ENCODE measurements at regions not wholly inside any gene's neighbourhood (a gene's known extent, or its start where the extent isn't known, plus 50 kb on each side); places are given as distances from the start of the nearest gene placed in this dataset.
"Not testable (repeated sequence)": the region's sequence is repeated elsewhere in the genome, so short reads cannot be mapped to it uniquely, and the experiment has no call there.

DNA sequence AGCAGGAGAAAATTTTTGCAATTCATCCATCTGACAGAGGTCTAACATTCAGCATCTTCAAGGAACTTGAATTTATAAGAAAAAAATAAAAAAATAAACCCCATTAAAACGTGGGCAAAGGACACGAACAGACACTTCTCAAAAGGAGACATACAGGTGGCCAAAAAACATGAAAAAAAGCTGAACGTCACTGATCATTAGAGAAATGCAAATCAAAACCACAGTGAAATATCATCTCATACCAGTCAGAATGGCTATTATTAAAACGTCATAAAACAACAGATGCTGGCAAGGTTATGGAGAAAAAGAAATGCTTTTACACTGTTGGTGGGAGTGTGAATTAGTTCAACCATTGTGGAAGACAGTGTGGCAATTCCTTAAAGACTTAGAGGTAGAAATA, 209.2 kb downstream of the SPRY1 start:
- not testable (repeated sequence) for DNase-seq

DNA sequence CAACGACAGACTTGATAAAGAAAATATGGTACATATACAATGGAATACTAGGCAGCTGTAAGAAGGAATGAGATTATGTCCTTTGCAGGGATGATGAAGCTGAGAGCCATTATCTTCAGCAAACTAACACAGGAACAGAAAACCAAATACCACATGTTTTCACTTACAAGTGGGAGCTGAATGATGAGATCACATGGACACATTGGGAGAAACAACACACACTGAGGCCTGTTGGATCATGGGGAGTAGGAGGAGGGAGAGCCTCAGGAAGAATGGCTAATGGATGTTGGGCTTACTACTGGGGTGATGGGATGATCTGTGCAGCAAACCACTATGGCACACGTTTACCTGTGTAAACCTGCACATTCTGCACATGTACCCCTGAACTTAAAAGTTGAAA, 209.7 kb downstream of the SPRY1 start:
- no peak for DNase-seq

DNA sequence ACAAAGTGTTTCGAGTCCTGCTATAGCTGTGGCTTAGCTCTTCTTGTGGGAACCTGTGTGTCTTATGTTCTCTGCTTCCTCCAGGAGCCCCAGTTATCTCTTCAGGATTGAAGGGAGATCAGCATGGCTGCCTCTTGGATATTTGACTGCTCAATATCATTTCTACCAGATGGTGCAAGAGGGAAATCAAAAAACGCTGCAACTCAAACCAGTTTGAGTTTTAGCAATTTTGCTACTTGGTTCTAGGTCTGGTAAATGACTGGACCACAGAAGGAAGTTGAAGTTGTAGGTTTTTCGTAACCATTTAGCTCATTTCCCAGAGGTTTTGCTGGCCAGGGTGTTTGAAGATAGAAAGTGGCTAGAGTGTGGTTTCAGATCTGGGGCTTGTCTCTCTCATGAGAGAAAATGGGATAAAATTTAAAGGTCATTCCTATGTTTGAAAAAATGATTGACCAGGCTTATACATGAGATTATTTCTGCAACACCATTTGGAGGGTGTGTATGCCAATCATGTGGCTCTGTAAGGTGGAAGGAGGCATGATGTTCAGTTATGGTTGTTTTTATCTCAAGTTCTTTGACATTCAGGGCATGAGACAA, 210.4 kb downstream of the SPRY1 start:
- DNase-seq: no peak

DNA sequence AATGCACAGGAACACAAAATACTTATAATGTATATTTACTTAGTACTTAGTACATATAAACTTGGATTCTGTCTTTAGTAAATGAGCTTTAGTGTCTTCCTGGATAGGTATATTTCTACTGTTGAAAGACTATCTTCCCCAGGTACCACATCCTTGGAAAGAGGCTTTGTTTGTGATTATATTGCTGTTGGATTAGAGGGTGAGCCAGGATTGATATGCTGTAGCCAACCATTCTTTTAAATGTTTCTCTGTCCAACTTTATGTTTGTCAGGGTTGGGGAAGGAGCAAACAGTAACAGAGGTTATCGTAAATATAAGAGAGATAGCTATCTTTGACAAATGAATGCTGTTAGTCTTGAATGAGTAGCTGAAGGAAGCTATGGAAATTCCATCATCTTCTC, 213.2 kb downstream of the SPRY1 start:
- no peak for DNase-seq

DNA sequence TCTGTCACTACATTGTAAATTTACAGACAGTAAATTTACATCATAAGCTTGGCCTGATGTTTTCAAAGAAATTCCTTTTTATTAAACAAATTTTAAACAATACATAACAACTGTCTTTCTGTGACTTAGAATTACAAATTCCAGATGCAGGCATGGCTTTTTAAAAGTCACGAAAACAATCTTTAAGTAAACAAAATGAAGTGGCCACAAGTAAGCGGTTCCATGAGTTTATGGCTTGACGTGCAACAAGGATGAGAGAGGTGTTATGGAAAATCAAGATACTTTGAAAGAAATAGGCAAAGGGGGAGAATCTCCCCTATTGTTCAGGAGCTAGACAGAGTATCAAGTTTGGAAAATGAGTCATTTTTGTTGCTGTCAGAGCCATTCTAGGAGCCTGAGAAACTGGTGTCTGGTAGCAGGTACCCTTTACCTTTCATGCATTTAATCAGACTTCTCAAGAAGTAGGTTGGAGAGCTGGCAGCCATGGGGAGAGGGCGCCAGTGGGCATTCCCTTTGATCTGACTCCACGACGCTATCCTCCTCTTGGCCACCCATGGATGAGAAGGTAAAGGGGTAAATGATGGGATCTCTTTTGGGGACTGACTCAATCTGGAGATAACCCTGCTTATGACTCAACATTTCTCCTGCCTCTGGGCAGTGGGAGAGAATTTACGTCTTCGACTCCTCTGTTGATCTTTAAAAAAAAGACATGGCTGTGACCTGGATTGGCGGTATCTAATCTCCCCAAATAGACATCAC, 217.2 kb downstream of the SPRY1 start:
- DNase-seq: no peak

DNA sequence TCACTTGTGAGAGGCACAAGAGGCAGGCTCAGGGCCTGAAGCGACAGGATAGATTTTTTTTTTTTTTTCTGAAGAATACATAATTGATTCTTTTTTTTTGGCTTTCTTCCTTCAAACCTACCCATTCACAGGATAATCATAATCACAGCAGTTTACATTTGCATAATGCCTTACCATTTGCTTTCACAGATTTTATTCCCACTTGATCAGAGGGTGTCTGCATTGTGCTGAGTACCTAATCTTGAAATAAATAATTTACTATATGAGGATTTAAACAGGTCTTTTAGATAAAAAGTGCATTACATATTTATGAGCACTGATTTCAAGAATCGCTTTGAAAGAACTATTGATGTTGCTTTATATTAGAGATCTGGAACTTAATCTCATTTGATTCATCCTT, 219.3 kb downstream of the SPRY1 start:
- no peak for DNase-seq

DNA sequence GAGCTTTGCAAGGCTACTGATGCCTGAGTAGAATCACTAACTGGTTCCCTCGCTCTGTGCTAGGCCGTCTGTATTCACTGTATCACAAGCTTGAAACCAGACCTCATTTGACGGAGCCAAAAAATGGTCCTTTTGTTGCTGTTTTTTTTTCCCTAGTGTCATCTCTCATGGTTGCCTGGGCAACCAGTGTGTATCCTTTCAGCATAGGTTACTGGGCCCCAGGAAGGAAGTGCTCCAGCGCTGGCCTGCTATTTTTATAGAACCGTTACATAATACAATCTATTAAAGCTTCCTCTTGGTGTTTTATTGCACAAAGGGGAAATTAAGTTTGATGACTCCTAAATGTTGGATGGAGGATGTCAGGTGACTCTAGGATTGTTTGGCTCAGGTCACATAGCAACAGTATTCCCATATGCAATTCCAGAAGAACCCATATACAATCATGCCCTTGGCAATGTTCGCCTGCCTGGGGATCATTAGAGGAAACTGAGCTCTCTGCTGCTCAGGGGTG, 220.4 kb downstream of the SPRY1 start:
- DNase-seq: no peak

DNA sequence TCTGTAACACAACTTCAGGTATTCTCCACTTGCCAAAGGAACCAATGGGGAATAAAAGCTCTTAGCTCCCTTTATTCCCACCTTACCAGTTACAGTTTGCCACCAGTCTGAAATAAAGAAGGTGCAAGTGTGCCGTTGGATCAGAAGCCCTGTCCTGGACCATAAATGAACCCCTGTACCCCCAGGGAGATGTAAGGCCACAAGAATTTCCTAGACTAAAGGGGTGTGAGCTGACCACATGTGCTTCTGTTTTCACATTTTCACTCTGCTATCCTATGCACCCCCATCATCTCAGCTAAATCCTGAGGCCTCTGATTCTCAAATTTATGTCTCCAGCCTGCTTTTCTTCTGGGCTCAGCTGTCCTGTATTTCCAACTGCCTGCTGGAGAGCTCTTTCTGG, 221.2 kb downstream of the SPRY1 start:
- no peak for DNase-seq

DNA sequence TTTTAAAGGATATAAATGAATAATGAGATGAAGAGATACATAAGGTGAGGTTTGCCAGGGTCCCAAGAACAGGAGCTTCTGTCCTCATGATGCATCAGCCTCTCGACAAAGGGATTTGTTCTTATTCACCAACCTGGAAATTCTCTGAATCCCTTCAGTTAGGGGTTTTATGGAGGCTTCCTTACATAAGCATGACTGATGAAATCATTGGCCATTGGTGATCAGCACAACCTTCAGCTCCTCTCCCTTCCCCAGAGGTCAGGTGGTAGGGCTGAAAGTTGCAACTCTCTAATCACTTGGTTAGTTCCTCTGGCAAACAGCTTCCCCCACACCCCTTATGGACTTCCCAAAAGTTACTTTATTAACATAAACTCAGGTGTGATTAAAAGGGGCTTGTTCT, 222.0 kb downstream of the SPRY1 start:
- no peak for DNase-seq

DNA sequence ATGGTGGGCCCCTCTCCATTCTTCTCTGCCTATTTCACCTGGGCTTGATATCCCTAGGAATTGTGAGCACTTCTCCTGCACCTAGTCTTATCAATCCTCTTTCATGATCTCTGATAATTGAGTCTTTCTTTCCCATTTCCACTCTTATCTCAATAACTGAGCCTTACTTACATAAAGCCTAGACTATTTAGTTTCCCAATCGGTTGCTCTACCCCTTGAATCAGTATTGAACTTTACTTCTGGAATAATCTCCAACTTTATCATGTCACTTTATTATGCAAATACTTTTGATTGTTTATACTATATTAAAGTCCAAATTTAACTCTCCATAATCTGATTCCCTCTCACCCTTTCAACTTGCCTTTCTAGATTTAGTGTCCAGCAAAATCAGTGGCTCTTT, 222.7 kb downstream of the SPRY1 start:
- no peak for DNase-seq

DNA sequence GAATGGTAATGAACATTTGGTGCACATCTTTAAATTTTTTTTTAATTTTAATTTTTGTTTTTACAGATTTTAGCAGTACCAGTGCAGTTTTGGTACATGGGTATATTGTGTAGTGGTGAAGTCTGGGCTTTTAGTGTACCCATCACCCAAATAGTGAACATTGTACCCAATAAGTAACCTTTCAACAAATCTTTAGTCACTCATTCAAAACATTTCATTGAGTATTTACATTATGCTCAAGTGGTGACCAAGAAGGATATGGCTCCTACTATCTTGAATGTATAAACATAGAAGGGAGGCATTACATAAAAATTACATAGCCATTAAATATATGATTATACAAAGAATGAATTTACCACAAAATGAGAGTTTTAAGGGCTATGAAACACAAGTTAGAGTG, 223.3 kb downstream of the SPRY1 start:
- no peak for DNase-seq

DNA sequence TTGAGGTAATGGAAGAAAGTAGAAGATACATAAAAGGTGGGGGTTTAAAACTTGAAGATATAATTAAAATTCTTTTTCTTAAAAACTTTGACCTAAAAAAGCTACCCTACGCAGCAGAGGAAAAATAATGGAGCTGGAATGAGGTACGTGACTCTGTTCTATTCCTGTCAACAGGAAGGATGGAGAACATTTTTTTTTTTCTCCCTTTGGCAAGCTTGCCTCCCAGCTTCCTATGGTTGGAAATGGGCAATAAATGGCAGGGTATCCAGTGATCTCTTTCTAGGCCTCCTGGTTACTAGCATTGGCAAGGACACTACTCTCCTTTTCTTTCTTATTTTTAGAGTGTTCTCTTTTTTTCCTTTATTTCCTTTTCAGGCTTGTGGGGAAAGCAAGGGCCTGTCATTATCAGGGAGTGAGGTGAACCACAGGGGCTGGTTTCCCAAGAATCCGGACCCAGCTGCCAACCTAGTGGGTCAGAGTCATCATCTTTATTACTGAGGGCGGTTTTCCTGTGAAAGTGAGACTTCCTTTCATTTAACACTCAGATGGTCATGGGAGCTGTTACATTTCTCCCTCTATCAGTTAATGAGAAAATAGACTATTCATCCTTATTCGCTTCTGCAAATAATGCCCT, 224.6 kb downstream of the SPRY1 start:
- DNase-seq: no peak

DNA sequence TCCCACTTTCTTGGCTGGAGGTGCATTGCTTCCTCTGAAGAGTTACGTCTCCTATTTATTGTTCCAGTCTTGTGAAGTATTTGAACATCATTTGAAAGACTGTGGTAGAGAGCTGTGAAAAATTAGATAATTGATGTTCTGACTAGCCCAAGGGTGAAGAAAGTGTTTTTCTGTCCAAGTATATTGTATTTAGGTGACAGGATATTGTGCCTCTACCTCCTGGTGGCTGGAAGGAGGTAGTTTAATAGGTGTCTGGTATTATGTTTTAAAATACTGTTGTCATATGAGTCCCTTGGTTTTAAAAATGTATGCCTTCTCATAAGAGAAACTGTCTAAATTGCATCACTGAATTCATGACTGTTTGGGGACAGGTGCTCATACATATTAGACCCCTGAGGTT, 226.0 kb downstream of the SPRY1 start:
- no peak for DNase-seq

DNA sequence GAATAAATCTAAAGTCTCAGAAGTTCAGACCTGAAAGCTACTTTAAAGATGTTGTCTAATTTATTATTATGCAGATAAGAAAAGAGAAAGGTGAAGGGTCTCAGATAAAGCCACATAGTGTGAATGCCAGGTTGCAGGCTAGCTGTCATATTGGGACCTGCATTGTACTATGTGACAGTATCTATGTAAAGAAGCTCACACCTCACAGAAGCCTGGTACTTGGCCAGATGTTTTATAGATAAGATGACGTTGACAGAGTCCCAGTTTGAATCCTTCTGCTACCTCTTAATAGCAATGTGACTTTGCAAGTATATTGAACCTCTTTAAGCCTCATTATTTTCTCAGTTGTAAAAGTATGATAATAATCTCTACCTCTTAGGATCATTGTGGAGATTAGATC, 227.0 kb downstream of the SPRY1 start:
- no peak for DNase-seq

DNA sequence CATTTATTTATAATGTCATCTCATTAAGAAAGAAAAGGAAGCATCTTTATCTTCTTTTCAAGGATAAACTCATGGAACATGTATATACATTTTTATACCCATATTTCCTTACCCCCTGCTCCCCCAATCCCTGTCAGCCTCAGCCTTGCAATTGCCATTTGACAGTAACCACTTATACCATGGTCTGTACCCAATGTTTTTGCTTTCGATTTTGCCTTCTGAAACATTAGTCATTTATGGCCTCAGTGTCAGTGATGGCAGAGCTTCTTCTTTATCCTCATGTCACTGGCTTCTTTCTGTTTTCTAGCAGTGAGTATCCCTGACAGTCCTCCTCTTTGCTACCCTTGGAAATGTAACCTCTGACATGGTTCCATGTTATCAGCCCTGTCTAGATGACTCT, 228.4 kb downstream of the SPRY1 start:
- no peak for DNase-seq

DNA sequence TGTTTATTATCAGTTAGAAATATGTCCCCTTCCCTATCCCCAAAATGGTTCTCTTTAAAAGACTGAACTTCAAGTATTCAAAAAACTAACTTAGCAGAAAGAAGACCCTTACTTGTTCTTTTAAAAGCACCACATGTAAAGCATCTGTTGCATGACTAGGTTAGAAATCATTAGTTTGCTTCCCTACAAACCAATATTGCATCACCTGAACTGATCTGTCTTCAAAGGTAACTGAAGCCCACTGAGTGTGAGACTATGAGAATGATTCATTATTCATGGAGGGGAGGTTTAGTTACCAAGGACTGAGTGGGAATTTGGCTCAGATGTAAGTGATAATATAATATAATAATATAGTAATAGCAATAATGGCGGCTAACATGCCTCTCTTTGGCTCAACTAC, 231.7 kb downstream of the SPRY1 start:
- no peak for DNase-seq

DNA sequence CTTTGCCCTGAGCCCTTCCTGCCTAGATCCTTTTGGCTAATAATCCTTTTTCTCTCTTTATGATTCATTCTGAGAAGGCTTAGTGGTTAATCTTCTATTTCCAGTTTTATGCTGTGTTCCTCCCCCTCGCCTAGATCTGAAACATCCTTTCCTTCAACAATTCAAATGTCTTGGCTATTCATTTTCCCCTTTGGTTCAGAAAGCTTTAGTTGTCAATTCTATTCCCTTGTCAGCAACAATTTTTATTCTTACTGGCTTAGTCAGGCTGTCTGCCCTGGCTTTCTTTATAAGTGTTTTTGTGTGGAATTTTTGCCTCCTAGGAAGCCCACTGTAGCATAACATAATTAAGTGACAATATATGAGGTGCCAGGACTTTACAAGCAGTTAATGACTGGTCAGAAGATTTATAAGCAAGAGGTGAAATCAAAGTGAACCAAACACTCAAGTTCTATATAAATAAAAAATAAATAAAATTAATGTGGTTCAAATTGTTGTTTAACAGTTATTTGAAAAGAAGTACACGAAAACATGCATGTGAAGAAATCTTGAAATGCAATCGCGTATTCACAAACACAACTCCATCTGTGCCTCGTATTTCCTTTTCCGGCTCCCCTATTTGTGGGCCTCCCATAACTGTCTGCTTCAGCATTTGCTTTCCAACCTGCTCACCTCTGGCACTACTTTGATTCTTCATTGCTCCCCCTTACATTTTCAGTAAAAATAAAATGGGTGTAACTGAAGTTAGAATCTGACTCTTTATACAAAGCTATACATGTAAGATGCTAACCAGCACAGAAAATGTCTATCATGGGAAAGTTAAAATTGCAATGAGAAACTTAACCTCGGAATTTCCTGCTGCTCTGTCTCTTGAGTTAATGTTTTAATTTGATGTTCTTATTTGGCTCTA, 235.4 kb downstream of the SPRY1 start:
- DNase-seq: peak; percentile 21

DNA sequence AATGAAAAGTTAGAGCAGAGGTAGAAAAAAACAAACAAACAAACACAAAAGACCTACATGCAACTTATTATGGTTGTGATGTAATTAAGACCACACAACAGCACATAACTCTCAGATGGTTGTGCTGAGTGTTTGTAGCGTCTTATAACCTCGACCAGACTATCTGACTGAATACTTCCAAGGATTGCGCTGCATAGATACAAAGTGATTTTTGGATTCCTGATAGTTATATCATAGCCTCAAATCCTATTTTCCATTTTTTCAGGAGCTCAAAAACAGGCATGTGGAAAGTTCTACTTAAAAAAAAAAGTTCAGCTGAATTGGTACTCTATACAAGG, 236.1 kb downstream of the SPRY1 start:
- no peak for DNase-seq

DNA sequence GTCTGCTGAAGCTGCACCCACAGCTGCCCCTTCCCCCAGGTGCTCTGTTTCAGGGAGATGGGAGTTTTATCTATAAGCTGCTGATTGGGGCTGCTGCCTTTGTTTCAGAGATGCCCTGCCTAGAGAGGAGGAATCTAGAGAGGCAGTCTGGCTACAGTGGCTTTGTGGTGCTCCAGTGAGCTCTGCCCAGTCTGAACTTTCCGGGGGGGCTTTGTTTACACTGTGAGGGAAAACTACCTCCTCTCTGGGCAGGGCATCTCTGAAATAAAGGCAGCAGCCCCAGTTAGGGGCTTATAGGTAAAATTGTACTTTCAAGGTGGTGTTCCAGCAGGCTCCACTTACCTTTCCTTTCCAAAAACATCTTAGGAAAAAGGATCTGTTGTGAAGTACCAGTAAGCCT, 242.2 kb downstream of the SPRY1 start:
- no peak for DNase-seq

DNA sequence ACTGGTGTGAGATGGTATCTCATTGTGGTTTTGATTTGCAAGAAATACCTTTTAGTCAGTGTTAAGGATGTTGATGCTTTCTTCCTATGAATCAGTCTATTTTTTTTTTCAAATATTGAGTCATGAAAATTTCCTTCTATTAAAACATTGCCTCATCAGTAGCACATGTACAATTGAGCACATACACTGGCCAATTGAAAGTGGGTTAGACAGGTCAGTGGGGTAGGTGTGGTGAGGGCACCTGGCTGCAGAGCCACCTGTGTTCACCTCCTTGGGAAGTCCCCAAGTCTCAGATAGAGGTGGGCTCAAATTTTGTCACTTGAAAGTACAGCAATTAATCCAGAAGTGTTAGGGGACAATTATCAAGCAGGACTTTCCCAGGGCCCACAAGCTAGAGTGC, 243.7 kb downstream of the SPRY1 start:
- no peak for DNase-seq

DNA sequence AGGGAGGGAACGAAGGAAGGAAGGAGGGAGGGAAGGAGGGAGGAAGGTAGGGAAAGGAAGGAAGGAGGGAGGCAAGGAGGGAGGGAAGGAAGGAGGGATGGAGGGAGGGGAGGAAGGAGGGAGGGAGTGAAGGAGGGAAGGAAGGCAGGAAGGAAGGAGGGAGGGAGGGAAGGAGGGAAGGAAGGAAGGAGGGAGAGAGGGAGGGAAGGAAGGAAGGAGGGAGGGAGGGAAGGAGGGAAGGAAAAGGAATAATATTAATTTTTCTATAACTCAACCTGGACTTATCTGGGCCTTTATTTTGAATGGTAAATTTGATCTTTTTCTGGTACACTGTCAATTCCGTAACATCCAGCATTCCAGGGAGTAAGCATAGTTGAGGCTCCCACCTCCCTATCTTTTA, 244.2 kb downstream of the SPRY1 start:
- no peak for DNase-seq

DNA sequence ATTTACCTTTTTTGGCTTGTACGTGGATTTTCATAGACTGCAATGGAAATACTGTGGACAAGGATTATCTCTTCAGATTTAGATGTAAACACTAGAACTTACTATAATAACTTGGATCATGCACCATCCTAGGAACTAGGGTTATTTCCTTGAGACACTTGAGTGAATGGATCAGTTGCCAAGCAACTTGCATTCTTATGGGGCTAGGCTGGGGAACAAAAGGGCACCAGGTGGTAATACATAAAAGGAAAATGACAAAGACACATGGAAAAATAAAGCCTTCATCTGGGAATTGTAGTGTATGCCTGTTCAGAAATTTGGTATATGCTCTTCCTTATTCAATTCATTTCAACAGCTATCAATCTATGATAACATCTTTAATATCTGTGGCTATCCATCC, 247.1 kb downstream of the SPRY1 start:
- no peak for DNase-seq

DNA sequence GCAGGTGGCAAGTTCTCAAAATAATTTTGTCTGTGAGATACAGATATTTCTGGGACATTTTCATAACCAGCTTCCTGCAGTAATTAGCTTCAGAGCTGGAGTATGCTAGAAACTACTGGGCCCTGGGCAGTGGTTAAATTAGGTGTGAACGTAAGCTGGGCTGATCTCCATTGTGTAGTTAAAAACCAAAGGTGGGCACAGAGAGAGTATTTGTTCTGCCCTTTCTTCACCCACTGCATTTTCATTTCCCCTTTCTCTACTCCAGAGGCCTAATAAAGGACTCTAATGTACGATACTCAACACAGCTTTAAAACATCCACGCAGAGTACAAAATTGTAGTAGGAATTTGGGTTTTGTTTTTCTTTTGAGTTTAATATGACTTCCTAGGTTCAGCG, 252.7 kb downstream of the SPRY1 start:
- DNase-seq: no peak
